Left lung (tissue), 4 donors: ENCODE measurements at regions not wholly inside any gene's neighbourhood (a gene's known extent, or its start where the extent isn't known, plus 50 kb on each side); places are given as distances from the start of the nearest gene placed in this dataset.

ENCODE experiments used
- ATAC-seq: fragments of 200-7000 bp; cut with Tn5 transposase; one replicate; pipeline ENCODE4 v1.9.1; 2020; ENCODE audit warnings: moderate library complexity
- DNase-seq, 4 donors: peaks; one replicate each; pipeline ENCODE4 v3.0.0-alpha.2; 2013 to 2020
- H3K27ac ChIP-seq, 2 donors: fragments of 200-600 bp; sonication (generic) in 1 of 2; one replicate each; pipeline versions ENCODE4 v1.5.0 to v1.8.0; 2020 to 2021
- H3K27me3 ChIP-seq, 2 donors: fragments of 200-600 bp; sonication (generic) in 1 of 2; one replicate each; pipeline versions ENCODE4 v1.5.0 to v1.8.0; 2020 to 2021
- H3K36me3 ChIP-seq, 2 donors: fragments of 200-600 bp; sonication (generic) in 1 of 2; one replicate each; pipeline versions ENCODE4 v1.5.0 to v1.8.0; 2020 to 2021
- H3K4me1 ChIP-seq, 2 donors: fragments of 200-600 bp; one replicate each; pipeline ENCODE4 v1.8.0; 2021
- H3K4me3 ChIP-seq, 2 donors: fragments of 200-600 bp; sonication (generic) in 1 of 2; one replicate each; pipeline versions ENCODE4 v1.5.0 to v1.8.0; 2020 to 2021; ENCODE audit warnings: mild to moderate bottlenecking in 1 of 2
- H3K9me3 ChIP-seq, 2 donors: fragments of 200-600 bp; sonication (generic) in 1 of 2; one replicate each; pipeline versions ENCODE4 v1.5.0 to v1.8.0; 2020 to 2021
- CTCF ChIP-seq, 2 donors: fragments of 200-600 bp; sonication (generic) in 1 of 2; IDR thresholded peaks; one replicate each; pipeline versions ENCODE4 v1.5.0 to v1.8.0; 2021; ENCODE audit warnings: antibody characterized with exemption in 2 of 2
- intact Hi-C, 2 donors: fragments of 100-400 bp; cut with DNase I; formaldehyde crosslinking; loops; one replicate each; pipeline versions ENCODE4 v1.11.2 to v1.14.2; 2022
- donor health status: DM: no; HTN: yes; CAD: no.
- donor health status: DM: no; HTN: no; CAD: no.

DNA sequence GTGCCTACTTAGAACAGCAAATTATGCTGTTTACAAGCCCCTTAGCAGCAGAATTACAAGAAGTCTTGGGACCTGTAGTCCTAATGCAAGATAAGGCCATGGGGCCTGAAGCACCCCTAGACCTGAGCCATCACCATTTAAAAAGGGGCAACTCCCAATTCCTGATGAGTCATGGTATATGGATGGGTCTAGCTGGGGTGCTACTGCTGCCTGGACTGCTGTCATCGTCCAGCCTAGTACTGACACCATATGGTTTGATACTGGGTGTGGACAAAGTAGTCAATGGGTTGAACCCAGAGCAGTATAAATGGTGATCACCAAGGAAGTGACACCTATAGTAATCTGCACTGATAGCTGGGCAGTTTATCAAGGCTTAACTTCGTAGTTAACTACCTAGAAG, 450.0 kb downstream of the IPMK start:
- no peaks in the 10 kb centered on the region for H3K36me3 ChIP-seq
- no peak overlapping the region for H3K4me3 ChIP-seq
- no peak for TF ChIP-seq CTCF (IDR thresholded peaks at IDR 0.05)
- H3K27me3 ChIP-seq: no peaks in the 10 kb centered on the region
- no peaks in the 10 kb centered on the region for H3K4me1 ChIP-seq
- peaks cover 0 to 2% of the 10 kb centered on the region in 2 donors for H3K9me3 ChIP-seq
- intact Hi-C loops: no loop called here
- H3K27ac ChIP-seq: no peak overlapping the region
- ATAC-seq (no peak), DNase-seq (no peak)

DNA sequence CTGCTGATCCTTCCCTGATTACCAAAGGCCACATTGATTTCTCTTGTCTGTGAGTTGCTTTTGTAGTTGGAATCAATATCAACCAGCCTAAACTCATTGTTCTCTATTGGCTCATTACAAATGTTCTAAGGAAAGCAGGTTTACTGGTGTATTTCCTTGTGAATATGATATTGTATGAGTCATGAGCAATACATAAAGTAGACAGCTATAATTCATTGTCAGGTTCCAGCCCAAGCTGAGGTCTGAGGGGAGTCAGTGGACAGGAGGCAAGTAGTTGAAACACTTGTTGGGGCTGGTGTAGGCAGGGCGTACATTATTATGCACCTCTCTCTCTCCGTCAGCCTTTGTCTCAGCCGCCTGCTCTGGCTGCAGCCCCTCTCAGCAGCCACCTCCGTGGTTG, 451.7 kb downstream of the IPMK start:
- Histone ChIP-seq H3K9me3 (peaks cover 0 to 2% of the 10 kb centered on the region in 2 donors), H3K27me3 (no peaks in the 10 kb centered on the region), H3K36me3 (no peaks in the 10 kb centered on the region), H3K4me3 (no peak overlapping the region), H3K27ac (no peak overlapping the region), H3K4me1 (no peaks in the 10 kb centered on the region)
- DNase-seq (no peak), ATAC-seq (no peak)
- intact Hi-C loops: no loop called here
- no peak for TF ChIP-seq CTCF (IDR thresholded peaks at IDR 0.05)

GRCh38 chr10:57809961-57810360, 457.7 kb downstream of the IPMK start:
- no peak for TF ChIP-seq CTCF (IDR thresholded peaks at IDR 0.05)
- intact Hi-C loops: no loop called here
- Histone ChIP-seq H3K27me3 (no peaks in the 10 kb centered on the region), H3K4me3 (no peak overlapping the region), H3K4me1 (no peaks in the 10 kb centered on the region), H3K9me3 (peaks cover 0 to 5% of the 10 kb centered on the region in 2 donors), H3K36me3 (no peaks in the 10 kb centered on the region), H3K27ac (no peak overlapping the region)
- ATAC-seq: no peak
- DNase-seq: no peak

- Histone ChIP-seq H3K27me3 (no peaks in the 10 kb centered on the region), H3K27ac (no peak overlapping the region), H3K4me1 (no peaks in the 10 kb centered on the region), H3K9me3 (peaks cover 0 to 5% of the 10 kb centered on the region in 2 donors), H3K4me3 (no peak overlapping the region), H3K36me3 (no peaks in the 10 kb centered on the region)
- no peak for ATAC-seq
- no peak for DNase-seq
- intact Hi-C loops: no loop called here
- TF ChIP-seq CTCF (IDR thresholded peaks at IDR 0.05): no peak
Measured at GRCh38 chr10:57807906-57808305, 459.8 kb downstream of the IPMK start.

- intact Hi-C loops: no loop called here
- no peak for DNase-seq
Measured at GRCh38 chr10:57806675-57807074, 461.0 kb downstream of the IPMK start.

More at GRCh38 chr10:57806675-57807074, 461.0 kb downstream of the IPMK start:
- no peak for TF ChIP-seq CTCF (IDR thresholded peaks at IDR 0.05)
- Histone ChIP-seq H3K4me3 (no peak overlapping the region), H3K9me3 (peaks cover 0 to 5% of the 10 kb centered on the region in 2 donors), H3K4me1 (no peaks in the 10 kb centered on the region), H3K27me3 (no peaks in the 10 kb centered on the region), H3K27ac (no peak overlapping the region), H3K36me3 (no peaks in the 10 kb centered on the region)
- no peak for ATAC-seq
